BJ (cell line): ENCODE measurements at regions not wholly inside any gene's neighbourhood (a gene's known extent, or its start where the extent isn't known, plus 50 kb on each side); places are given as distances from the start of the nearest gene placed in this dataset.

Experiments
- CTCF ChIA-PET: fragments of 350-600 bp; formaldehyde crosslinking; extraction: SDS; loops from one replicate; lab custom pipeline; 2021; ENCODE audit warnings: antibody characterized with exemption, inconsistent platforms; lab: Yijun Ruan, JAX
- POLR2A ChIA-PET: fragments of 300-600 bp; sonication (Branson Sonifier 250); formaldehyde crosslinking; extraction: SDS; loops from one replicate; lab custom pipeline; 2021; ENCODE audit warnings: antibody characterized with exemption; lab: Charles Lee
- DNase-seq: peaks from one replicate; pipeline ENCODE4 v3.0.0-alpha.2; 2011; ENCODE audit warnings: low read depth
- H3K27me3 ChIP-seq: 2 replicates; pipeline ENCODE4 v1.6.0; 2011; ENCODE audit warnings: low read length; ENCODE audit not compliant: control insufficient read depth, insufficient read depth
- H3K36me3 ChIP-seq: 2 replicates; pipeline ENCODE4 v1.5.1; 2011; ENCODE audit warnings: low read length; ENCODE audit not compliant: control insufficient read depth, insufficient read depth
- H3K4me3 ChIP-seq: 2 replicates; pipeline ENCODE4 v1.5.1; 2011; ENCODE audit warnings: low read depth, mild to moderate bottlenecking, control low read depth, low read length
- TF ChIP-seq, protein P1 (sequence below): IDR thresholded peaks from 2 replicates; pipeline ENCODE4 v1.5.1; 2011; ENCODE audit warnings: low read depth, mild to moderate bottlenecking, control low read depth, inconsistent platforms, low read length, moderate library complexity; ENCODE audit not compliant: insufficient read depth

DNA sequence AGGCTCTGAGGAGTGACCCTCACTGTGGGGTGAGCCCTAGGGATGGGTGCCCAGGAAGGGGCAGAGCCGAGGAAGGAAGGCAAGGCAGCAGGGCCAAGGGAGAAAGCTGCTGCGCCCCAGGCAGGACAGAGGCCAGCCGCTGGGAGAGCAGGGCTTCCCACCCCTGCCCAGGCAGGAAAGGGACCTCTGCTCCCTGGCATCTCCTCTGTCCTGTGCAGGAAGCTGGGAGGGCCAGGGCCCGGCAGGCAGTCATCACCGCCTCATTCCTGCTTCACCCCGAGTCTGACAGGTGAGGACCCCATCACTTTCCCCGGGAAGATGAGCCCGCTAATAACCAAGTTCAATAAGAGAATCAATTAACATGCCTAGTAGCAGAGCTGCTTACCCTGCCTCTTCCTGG, 81.3 kb downstream of the EDN3 start:
- ChIA-PET POLR2A (no interaction called here), CTCF (no interaction called here)
- no peak for DNase-seq
- no peaks in the 10 kb centered on the region for H3K36me3 ChIP-seq
- TF ChIP-seq, protein P1, sequence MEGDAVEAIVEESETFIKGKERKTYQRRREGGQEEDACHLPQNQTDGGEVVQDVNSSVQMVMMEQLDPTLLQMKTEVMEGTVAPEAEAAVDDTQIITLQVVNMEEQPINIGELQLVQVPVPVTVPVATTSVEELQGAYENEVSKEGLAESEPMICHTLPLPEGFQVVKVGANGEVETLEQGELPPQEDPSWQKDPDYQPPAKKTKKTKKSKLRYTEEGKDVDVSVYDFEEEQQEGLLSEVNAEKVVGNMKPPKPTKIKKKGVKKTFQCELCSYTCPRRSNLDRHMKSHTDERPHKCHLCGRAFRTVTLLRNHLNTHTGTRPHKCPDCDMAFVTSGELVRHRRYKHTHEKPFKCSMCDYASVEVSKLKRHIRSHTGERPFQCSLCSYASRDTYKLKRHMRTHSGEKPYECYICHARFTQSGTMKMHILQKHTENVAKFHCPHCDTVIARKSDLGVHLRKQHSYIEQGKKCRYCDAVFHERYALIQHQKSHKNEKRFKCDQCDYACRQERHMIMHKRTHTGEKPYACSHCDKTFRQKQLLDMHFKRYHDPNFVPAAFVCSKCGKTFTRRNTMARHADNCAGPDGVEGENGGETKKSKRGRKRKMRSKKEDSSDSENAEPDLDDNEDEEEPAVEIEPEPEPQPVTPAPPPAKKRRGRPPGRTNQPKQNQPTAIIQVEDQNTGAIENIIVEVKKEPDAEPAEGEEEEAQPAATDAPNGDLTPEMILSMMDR = no peak
- no peak overlapping the region for H3K4me3 ChIP-seq
- no peaks in the 10 kb centered on the region for H3K27me3 ChIP-seq

DNA sequence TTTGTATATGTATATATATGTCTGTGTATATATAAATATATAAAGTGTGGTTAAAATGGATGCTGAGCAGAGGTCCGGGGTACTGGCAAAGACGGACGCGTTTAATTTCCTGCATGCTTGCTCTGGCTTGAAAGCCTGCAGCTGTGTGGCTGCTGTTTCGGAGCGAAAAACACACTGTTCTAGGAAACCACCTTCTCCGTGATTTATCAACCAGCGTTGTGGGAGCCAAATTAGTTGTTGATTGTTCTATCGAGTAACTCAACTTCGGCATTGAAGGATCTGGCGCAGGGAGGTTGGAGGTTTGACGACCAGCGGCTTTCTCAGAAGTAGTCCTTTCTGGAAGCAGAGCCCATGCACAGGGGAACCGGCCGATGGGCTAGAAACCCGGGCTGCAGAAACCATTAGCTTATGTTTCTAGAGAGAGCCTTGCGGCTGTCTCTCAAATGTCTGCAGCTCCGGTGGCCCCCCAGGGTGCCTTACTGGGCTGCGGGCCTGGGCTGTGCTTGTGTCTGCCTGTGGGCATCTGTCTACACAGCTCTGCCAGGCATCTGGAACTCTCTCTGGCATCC, 81.8 kb downstream of the EDN3 start:
- Histone ChIP-seq H3K4me3 (no peak overlapping the region), H3K36me3 (no peaks in the 10 kb centered on the region), H3K27me3 (no peaks in the 10 kb centered on the region)
- TF ChIP-seq, protein P1 = no peak
- no peak for DNase-seq
- ChIA-PET CTCF (interaction anchor here (1.3 kb wide), 1 partner anchor 114 kb away, joined by 4 read pairs; no protein-coding TSS in a partner anchor), POLR2A (no interaction called here)

DNA sequence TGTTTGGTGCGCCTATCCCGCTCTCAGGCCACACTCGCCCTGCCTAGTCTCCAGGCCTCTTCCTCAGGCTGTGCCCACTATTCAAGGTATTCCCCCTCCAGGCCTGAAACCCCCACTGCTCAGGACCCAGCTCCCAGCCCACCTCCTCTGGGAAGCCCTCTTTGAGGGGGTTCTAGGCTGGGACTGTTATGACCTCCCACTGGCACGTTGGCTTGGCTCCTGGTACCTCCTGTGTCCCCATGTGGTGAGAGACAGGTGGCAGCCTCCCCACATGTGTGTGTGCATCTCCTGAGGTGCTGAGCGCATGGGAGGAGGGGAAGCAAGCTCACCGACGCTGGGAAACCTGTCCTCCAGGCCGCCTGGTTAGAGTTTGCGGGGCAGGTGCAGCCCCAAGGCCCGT, 82.5 kb downstream of the EDN3 start:
- POLR2A ChIA-PET = no interaction called here
- DNase-seq = no peak
- Histone ChIP-seq H3K36me3 (no peaks in the 10 kb centered on the region), H3K27me3 (no peaks in the 10 kb centered on the region), H3K4me3 (no peak overlapping the region)
- CTCF ChIA-PET = interaction anchor here (1.3 kb wide), 1 partner anchor 113 kb away, joined by 4 read pairs; no protein-coding TSS in a partner anchor
- TF ChIP-seq, protein P1 = no peak

DNA sequence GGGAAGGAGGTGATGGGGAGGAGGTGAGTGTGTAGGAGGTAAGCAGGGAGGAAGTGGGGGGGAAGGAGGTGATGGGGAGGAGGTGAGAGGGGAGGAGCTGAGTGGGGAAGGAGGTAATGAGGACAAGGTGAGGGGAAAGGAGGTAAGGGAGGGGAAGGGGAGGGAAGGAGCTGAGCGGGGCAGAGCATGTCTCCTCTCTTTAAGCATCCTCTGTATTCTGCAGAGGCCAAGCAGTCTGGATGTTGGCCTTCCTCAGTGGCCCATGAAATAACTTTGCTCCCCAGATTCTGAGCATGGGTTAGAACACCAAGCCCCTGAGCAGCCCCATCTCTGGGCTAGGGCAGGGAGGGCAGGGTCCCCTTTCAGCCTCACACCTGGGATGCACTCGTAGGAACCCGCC, 84.6 kb downstream of the EDN3 start:
- H3K36me3 ChIP-seq = no peaks in the 10 kb centered on the region
- no peaks in the 10 kb centered on the region for H3K27me3 ChIP-seq
- ChIA-PET POLR2A (no interaction called here), CTCF (no interaction called here)
- no peak for DNase-seq
- no peak overlapping the region for H3K4me3 ChIP-seq
- TF ChIP-seq, protein P1 = no peak

DNA sequence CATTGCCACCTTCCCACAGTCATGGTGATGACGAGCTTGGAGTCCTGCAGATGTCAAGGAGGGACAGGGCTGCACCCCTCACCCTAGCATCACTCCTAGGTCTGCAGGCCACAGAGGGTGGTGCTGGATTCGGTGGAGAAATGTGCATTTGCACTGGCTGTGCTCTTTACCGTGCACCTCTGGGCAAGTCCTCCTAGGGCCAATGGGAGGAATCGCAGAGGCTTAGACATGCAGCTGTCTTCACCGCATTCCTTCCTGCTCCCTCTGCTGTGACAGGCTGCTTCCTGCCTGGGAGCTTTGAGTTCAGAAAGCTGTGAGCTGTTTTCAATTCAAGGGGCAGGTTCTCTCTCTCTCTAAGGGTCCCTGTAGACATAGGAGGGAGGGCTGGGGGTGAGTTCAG, 85.1 kb downstream of the EDN3 start:
- no peaks in the 10 kb centered on the region for H3K27me3 ChIP-seq
- CTCF ChIA-PET = no interaction called here
- DNase-seq = no peak
- no peak overlapping the region for H3K4me3 ChIP-seq
- H3K36me3 ChIP-seq = no peaks in the 10 kb centered on the region
- TF ChIP-seq, protein P1 = no peak
- POLR2A ChIA-PET = no interaction called here
